ENCODE measurements at regions not wholly inside any gene's neighbourhood (a gene's known extent, or its start where the extent isn't known, plus 50 kb on each side); places are given as distances from the start of the nearest gene placed in this dataset.

- POLR2A ChIA-PET: interaction anchor here (0.8 kb wide), 1 partner anchor 17 kb away, joined by 3 read pairs; no protein-coding TSS in a partner anchor
- no peaks in the 10 kb centered on the region for H4K20me1 ChIP-seq (replicated peaks; ENCODE audit: control insufficient read depth, insufficient read depth, low read length)
- H3K9me3 ChIP-seq (replicated peaks; ENCODE audit: control insufficient read depth, insufficient read depth, low read depth, low read length): no peaks in the 10 kb centered on the region; the same call in 1 of the 2 replicates
- CTCF ChIA-PET (ENCODE audit: low intra/inter-chr PET ratio): no interaction called here
- H2AFZ ChIP-seq (ENCODE audit: low read depth, low read length): no peak overlapping the region
- ATAC-seq (peak; percentile 73), FAIRE-seq (no peak), DNase-seq (ENCODE audit: extremely low read depth in 1 of 4, low spot score in 3 of 4) (peak in 2 of 4 experiments; percentile 31 to 48)
- H3K4me3 ChIP-seq: no peak overlapping the region
- no peak overlapping the region for H3K9ac ChIP-seq (ENCODE audit: insufficient read depth in 1 of 2, low read depth in 2 of 2, low read length in 2 of 2)
- no peaks in the 10 kb centered on the region for H3K36me3 ChIP-seq (ENCODE audit: control insufficient read depth, insufficient read depth, low read length)
- no TSS peak for BruUV-seq (replicated peaks)
- H3K4me2 ChIP-seq (ENCODE audit: insufficient read depth, low read length): no peak overlapping the region
- WGBS (ENCODE audit: insufficient coverage, low coverage, missing lambda C conversion rate): 0% methylated on average over 3 of the region's 3 CpGs
- intact Hi-C loops (cut with micrococcal nuclease) (no loop called here), in situ Hi-C loops (cut with MboI) (no loop called here)
- no peaks in the 10 kb centered on the region for H3K79me2 ChIP-seq (ENCODE audit: control insufficient read depth, insufficient read depth, low read length)
- H3K4me1 ChIP-seq (replicated peaks in 1 of 2; ENCODE audit: control insufficient read depth in 2 of 2, insufficient read depth in 2 of 2, low read length in 2 of 2): peaks cover 0 to 4% of the 10 kb centered on the region in 2 experiments; a peak in 2 of 5 replicates
- H3K9me1 ChIP-seq (ENCODE audit: control insufficient read depth, insufficient read depth, low read length): no peaks in the 10 kb centered on the region
- H3K27ac ChIP-seq (ENCODE audit: extremely low read depth, low read depth, low read length): no peak overlapping the region
- no peaks in the 10 kb centered on the region for H3K27me3 ChIP-seq (ENCODE audit: control insufficient read depth in 2 of 2, insufficient read depth in 2 of 2, low read length in 2 of 2)
- TF ChIP-seq FOXK2 (conservative IDR thresholded peaks at IDR 0.05 in 1 of 2, IDR thresholded peaks at IDR 0.05 in 1 of 2; ENCODE audit: low read depth in 2 of 2): no peak
- peak; percentile 70 for TF ChIP-seq MEF2A (IDR thresholded peaks at IDR 0.05; ENCODE audit: control insufficient read depth, low read depth, low read length)
- TF ChIP-seq MXD1 (CRISPR knock-in tag; IDR thresholded peaks at IDR 0.05; ENCODE audit: borderline replicate concordance, poor library complexity, severe bottlenecking): no peak
- TF ChIP-seq, protein P1, sequence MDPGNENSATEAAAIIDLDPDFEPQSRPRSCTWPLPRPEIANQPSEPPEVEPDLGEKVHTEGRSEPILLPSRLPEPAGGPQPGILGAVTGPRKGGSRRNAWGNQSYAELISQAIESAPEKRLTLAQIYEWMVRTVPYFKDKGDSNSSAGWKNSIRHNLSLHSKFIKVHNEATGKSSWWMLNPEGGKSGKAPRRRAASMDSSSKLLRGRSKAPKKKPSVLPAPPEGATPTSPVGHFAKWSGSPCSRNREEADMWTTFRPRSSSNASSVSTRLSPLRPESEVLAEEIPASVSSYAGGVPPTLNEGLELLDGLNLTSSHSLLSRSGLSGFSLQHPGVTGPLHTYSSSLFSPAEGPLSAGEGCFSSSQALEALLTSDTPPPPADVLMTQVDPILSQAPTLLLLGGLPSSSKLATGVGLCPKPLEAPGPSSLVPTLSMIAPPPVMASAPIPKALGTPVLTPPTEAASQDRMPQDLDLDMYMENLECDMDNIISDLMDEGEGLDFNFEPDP (CRISPR knock-in tag; IDR thresholded peaks at IDR 0.05): no peak
- TF ChIP-seq TEAD1 (CRISPR knock-in tag; IDR thresholded peaks at IDR 0.05): 0 out of 4 replicates have a peak, but pooled peaks of 1 of the 2 experiments have one; percentile 7
- TF ChIP-seq CBX5 (IDR thresholded peaks at IDR 0.05; ENCODE audit: borderline replicate concordance, low read depth): no peak
- TF ChIP-seq NFRKB (IDR thresholded peaks at IDR 0.05; ENCODE audit: low read depth): no peak
- 0 out of 2 replicates have a peak, but pooled peaks have one; percentile 23 for TF ChIP-seq VEZF1 (CRISPR knock-in tag; IDR thresholded peaks at IDR 0.05)
- peak; percentile 56; the same call in 1 of the 2 replicates for TF ChIP-seq TEAD4 (IDR thresholded peaks at IDR 0.05; ENCODE audit: low read length)
- no peak for TF ChIP-seq TEAD4 (CRISPR knock-in tag; IDR thresholded peaks at IDR 0.05; ENCODE audit: borderline replicate concordance)
- peak; percentile 89 for TF ChIP-seq MEF2D (tag; conservative IDR thresholded peaks at IDR 0.05; ENCODE audit: low read depth)
- TF ChIP-seq IFI16 (CRISPR knock-in tag; IDR thresholded peaks at IDR 0.05): no peak
- TF ChIP-seq ZNF780A (CRISPR knock-in tag; IDR thresholded peaks at IDR 0.05): no peak
- peak; percentile 81 for TF ChIP-seq FOSL1 (tag; conservative IDR thresholded peaks at IDR 0.05)
- peak; percentile 75 for TF ChIP-seq JUND (IDR thresholded peaks at IDR 0.05; ENCODE audit: borderline replicate concordance, low read depth, low read length)
- peak; percentile 71; the same call in 1 of the 3 replicates for TF ChIP-seq JUND (tag; IDR thresholded peaks at IDR 0.05; ENCODE audit: borderline replicate concordance, low read depth, low read length)
- TF ChIP-seq ZKSCAN3 (CRISPR knock-in tag; IDR thresholded peaks at IDR 0.05): no peak
- TF ChIP-seq CC2D1A (IDR thresholded peaks at IDR 0.05): no peak
- peak; percentile 27; the same call in 1 of the 2 replicates for TF ChIP-seq DPF2 (IDR thresholded peaks at IDR 0.05)
- no peak for TF ChIP-seq BACH1 (tag; IDR thresholded peaks at IDR 0.05)
- TF ChIP-seq RB1 (IDR thresholded peaks at IDR 0.05; ENCODE audit: low read depth): no peak
These were observed 267.6 kb upstream of the MGAT5 start for GRCh38 chr2:133986081-133986837.
